ENCODE measurements at regions not wholly inside any gene's neighbourhood (a gene's known extent, or its start where the extent isn't known, plus 50 kb on each side); places are given as distances from the start of the nearest gene placed in this dataset.

DNA sequence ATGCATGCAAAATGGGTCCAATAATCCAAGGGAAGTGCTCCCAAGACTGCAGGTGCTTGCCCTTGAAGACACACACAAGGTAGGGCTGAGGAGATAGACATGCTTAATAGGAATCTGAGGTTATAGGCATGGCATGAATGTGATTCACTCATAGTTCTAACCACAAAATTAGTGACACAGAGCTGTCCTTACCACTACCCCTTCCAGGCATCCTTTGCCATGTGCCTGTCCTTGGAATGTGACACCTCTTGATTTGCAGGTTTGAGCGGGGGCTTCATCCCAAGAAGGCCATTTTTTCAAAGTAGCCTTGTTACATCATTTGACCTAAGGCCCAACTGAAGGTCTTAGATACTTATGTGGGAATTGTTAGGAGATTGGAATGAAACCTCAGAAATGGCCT, 112.5 kb downstream of the CCNG2 start:
- TF ChIP-seq EP300 (IDR thresholded peaks at IDR 0.05; ENCODE audit: borderline replicate concordance) (no peak), FOXM1 (IDR thresholded peaks at IDR 0.05; ENCODE audit: borderline replicate concordance, low read depth) (no peak)
